HEK293T (cell line): ENCODE measurements at regions not wholly inside any gene's neighbourhood (a gene's known extent, or its start where the extent isn't known, plus 50 kb on each side); places are given as distances from the start of the nearest gene placed in this dataset.

Experiments used
- CTCF ChIA-PET: fragments of 350-600 bp; formaldehyde crosslinking; extraction: SDS; loops from one replicate; lab custom pipeline; 2021; ENCODE audit warnings: antibody characterized with exemption, inconsistent platforms; lab: Yijun Ruan, JAX
- POLR2A ChIA-PET: fragments of 350-600 bp; formaldehyde crosslinking; extraction: SDS; loops from one replicate; lab custom pipeline; 2020; ENCODE audit warnings: antibody characterized with exemption, inconsistent platforms; lab: Yijun Ruan, JAX
- DNase-seq: peaks from one replicate; pipeline ENCODE4 v3.0.0; 2012; ENCODE audit warnings: mixed read lengths; ENCODE audit errors: extremely low spot score
- ARNT ChIP-seq: fragments of 450-650 bp; IDR thresholded peaks from 2 replicates; pipeline ENCODE4 v1.6.1; 2017; ENCODE audit warnings: mild to moderate bottlenecking
- BHLHE40 ChIP-seq: fragments of 450-650 bp; IDR thresholded peaks from 2 replicates; pipeline ENCODE4 v1.6.1; 2016; ENCODE audit warnings: mild to moderate bottlenecking, moderate library complexity, borderline replicate concordance
- CTBP1 ChIP-seq: fragments of 450-650 bp; IDR thresholded peaks from 2 replicates; pipeline ENCODE4 v1.6.1; 2016; ENCODE audit warnings: borderline replicate concordance
- ELF4 ChIP-seq: fragments of 450-650 bp; IDR thresholded peaks from 2 replicates; pipeline ENCODE4 v1.6.1; 2017; ENCODE audit warnings: antibody characterized with exemption
- FOXA1 ChIP-seq: fragments of 450-650 bp; IDR thresholded peaks from 2 replicates; pipeline ENCODE4 v1.6.1; 2016; ENCODE audit warnings: mild to moderate bottlenecking
- FOXK2 ChIP-seq: fragments of 450-650 bp; IDR thresholded peaks from 2 replicates; pipeline ENCODE4 v1.6.1; 2016; ENCODE audit warnings: mild to moderate bottlenecking
- FOXM1 ChIP-seq: fragments of 450-650 bp; IDR thresholded peaks from 2 replicates; pipeline ENCODE4 v1.6.1; 2017; ENCODE audit warnings: mild to moderate bottlenecking, borderline replicate concordance
- HDGF ChIP-seq: fragments of 450-650 bp; IDR thresholded peaks from 2 replicates; pipeline ENCODE4 v1.6.1; 2017; ENCODE audit warnings: antibody characterized with exemption, borderline replicate concordance
- L3MBTL2 ChIP-seq: fragments of 450-650 bp; conservative IDR thresholded peaks from 2 replicates; pipeline ENCODE4 v1.6.1; 2016; ENCODE audit warnings: mild to moderate bottlenecking
- LEF1 ChIP-seq: fragments of 450-650 bp; IDR thresholded peaks from 2 replicates; pipeline ENCODE4 v1.6.1; 2017; ENCODE audit warnings: mild to moderate bottlenecking, borderline replicate concordance
- NFRKB ChIP-seq: fragments of 450-650 bp; IDR thresholded peaks from 2 replicates; pipeline ENCODE4 v1.6.1; 2016; ENCODE audit warnings: mild to moderate bottlenecking, moderate library complexity
- SP1 ChIP-seq: fragments of 450-650 bp; IDR thresholded peaks from 2 replicates; pipeline ENCODE4 v1.6.1; 2017
- SUZ12 ChIP-seq: fragments of 450-650 bp; IDR thresholded peaks from 2 replicates; pipeline ENCODE4 v1.6.1; 2016; ENCODE audit warnings: mild to moderate bottlenecking
- TARDBP ChIP-seq: fragments of 450-650 bp; IDR thresholded peaks from 2 replicates; pipeline ENCODE4 v1.6.1; 2016
- ZNF384 ChIP-seq: fragments of 450-650 bp; IDR thresholded peaks from 2 replicates; pipeline ENCODE4 v1.6.1; 2016
- TF ChIP-seq, protein P1 (sequence below): fragments of 450-650 bp; IDR thresholded peaks from 2 replicates; pipeline ENCODE4 v1.6.1; 2016

DNA sequence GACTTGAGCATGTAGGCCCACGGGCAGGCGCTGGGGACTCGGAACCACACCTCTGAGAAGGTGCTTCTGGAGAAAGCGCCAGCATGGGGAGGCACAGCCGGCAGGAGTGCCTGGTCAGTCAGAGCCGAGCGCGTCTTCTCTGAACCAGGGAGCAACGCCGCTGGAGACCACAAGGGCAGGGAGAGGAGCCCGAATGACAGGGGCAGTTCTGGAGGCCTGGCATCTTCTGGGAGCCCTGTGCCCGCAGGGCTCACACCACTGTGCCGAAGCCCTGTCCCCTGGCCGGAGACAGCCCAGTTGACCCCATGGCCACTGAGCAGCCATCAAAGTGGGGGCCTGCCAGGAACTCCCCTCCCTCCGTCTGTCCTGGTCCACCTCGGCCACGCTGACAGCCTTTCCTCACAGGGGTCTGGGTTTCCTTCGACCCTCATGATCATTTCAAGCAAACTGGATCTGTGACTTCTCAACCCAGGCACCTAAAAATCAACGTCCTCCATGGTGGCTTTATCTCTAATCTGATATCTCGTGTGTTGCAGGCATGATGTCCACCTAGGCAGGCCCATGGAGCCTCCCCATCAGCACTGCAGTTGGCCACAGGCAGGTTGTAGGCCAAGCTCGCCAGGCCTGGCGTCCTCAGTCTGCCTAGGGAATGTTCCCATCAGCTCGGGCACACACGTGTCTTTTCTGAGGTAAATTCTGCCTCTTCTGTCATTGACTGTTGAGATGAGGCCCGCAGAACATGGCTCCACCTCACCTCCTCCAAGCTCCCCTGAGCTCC is 299.3 kb upstream of the RTL1 start:
- DNase-seq, result no peak
- CTCF ChIA-PET, result no interaction called here
- TF ChIP-seq CTBP1, result no peak
- TF ChIP-seq FOXK2, result no peak
- TF ChIP-seq HDGF, result no peak
- no peak for TF ChIP-seq L3MBTL2
- no peak for TF ChIP-seq FOXA1
- TF ChIP-seq TARDBP, result no peak
- TF ChIP-seq, protein P1, sequence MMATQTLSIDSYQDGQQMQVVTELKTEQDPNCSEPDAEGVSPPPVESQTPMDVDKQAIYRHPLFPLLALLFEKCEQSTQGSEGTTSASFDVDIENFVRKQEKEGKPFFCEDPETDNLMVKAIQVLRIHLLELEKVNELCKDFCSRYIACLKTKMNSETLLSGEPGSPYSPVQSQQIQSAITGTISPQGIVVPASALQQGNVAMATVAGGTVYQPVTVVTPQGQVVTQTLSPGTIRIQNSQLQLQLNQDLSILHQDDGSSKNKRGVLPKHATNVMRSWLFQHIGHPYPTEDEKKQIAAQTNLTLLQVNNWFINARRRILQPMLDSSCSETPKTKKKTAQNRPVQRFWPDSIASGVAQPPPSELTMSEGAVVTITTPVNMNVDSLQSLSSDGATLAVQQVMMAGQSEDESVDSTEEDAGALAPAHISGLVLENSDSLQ, result no peak
- TF ChIP-seq SUZ12, result no peak
- TF ChIP-seq ARNT, result no peak
- no peak for TF ChIP-seq ELF4
- TF ChIP-seq FOXM1, result no peak
- TF ChIP-seq BHLHE40, result no peak
- TF ChIP-seq SP1, result no peak
- no peak for TF ChIP-seq ZNF384
- no peak for TF ChIP-seq NFRKB
- no peak for TF ChIP-seq LEF1
- POLR2A ChIA-PET, result no interaction called here

DNA sequence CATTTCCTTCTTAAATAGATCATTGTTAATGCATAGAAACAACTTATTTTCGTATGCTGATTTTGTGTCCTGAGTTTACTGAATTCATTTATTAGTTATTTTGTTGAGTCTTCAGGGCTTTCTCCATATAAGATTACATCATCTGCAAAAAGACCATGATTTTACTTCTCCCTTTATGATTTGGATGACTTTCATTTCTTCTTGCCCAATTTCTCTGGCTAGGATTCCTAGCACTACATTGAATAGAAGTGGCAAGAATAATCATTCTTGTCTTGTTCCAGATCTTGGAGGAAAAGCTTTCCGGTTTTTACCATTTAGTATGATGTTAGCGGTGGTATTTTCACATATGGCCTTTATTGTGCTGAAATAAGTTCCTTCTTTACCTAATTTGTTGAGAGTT is 303.0 kb upstream of the RTL1 start:
- ChIA-PET CTCF (no interaction called here), POLR2A (no interaction called here)
- TF ChIP-seq L3MBTL2 (no peak), FOXM1 (no peak), ELF4 (no peak), SUZ12 (no peak), FOXA1 (no peak), CTBP1 (no peak), ARNT (no peak), NFRKB (no peak), TARDBP (no peak), HDGF (no peak), BHLHE40 (no peak), SP1 (no peak), FOXK2 (no peak), LEF1 (no peak), ZNF384 (no peak)
- TF ChIP-seq, protein P1, result no peak
- no peak for DNase-seq

DNA sequence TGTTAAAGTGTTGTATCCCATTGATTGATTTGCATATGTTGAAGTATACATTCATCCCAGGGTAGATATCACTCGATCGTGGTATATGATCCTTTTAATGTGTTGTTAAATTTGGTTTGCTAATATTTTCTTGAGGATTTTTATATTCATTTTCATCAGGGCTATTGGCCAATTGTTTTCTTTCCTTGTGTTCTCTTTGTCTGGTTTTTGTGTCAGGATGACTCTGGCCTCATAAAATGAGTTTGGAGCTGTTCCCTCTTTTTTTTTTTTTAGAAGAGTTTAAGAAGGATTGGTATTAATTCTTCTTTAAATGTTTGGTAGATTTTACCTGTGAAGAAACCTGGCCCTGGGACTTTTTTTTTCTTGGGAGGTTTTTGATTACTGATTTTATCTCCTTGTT is 303.5 kb upstream of the RTL1 start:
- TF ChIP-seq CTBP1 (no peak), FOXA1 (no peak), ARNT (no peak), L3MBTL2 (no peak), HDGF (no peak), SP1 (no peak), BHLHE40 (no peak), ZNF384 (no peak), LEF1 (no peak), NFRKB (no peak), FOXM1 (no peak), SUZ12 (no peak), TARDBP (no peak)
- TF ChIP-seq, protein P1, result no peak
- ChIA-PET CTCF (no interaction called here), POLR2A (no interaction called here)
- no peak for DNase-seq

DNA sequence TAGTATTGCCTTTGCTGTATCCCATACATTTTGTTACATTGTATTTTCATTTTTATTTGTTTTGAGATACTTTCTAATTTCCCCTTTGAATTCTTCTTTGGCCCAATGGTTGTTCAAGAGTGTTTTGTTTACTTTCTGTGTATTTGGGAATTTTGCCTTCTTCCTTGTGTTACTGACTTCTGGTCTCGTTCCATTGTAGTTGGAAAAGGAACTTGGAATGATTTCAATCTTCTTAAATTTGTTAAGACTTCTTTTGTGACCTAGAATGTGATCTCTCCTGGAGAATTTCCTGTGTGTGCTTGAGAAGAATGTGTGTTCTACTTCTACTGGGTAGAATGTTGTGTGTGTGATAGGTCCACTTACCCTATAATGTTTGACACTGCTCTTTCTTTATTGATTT is 304.4 kb upstream of the RTL1 start:
- DNase-seq, result no peak
- no peak for TF ChIP-seq L3MBTL2
- TF ChIP-seq NFRKB, result no peak
- TF ChIP-seq SP1, result no peak
- no peak for TF ChIP-seq ZNF384
- no peak for TF ChIP-seq SUZ12
- POLR2A ChIA-PET, result no interaction called here
- CTCF ChIA-PET, result no interaction called here

DNA sequence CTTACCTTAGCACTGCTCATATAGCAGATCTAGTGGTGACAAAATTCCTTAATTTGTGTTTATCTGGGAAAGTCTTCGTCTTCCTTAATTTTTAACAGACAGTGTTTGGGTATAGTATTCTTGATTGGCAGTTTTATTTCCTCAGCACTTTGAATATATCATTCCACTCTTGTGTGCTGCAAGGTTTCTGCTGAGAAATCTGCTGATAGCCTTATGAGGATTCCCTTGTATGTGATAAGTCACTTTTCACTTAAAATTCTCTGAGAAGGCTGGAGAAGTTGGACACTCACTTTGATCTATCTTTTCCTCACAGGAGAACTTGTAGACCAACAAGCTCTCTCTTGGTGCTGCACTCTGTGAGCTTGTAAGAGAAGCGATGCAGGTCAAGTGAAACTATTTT is 306.1 kb upstream of the RTL1 start:
- POLR2A ChIA-PET, result no interaction called here
- TF ChIP-seq, protein P1, result peak; percentile 24; the same call in 1 of the 2 replicates
- no peak for TF ChIP-seq FOXM1
- DNase-seq, result no peak
- CTCF ChIA-PET, result no interaction called here

DNA sequence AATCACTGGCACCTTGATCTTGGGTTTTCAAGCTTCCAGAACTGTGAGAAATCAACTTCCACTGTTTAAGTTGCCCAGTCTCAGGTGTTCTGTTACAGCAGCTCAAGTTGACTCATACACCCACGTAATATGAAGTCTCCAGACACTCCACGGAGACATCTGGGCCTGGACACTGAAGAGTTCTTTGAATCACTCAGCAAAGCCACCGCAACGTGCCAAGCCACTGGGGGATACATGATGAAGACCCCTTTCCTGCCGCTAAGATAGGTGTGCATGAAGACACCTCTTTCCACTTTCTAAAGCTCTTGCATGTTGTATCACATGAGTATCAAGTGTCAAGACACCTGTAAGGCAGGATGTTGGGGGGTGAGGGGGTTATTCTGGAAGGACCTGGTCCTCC is 311.7 kb upstream of the RTL1 start:
- POLR2A ChIA-PET, result no interaction called here
- DNase-seq, result no peak
- CTCF ChIA-PET, result interaction anchor here (1.0 kb wide), 1 partner anchor 309 kb away, joined by 3 read pairs; no protein-coding TSS in a partner anchor
- no peak for TF ChIP-seq L3MBTL2
- TF ChIP-seq BHLHE40, result no peak
- no peak for TF ChIP-seq LEF1
- TF ChIP-seq ELF4, result no peak
- TF ChIP-seq SUZ12, result no peak
- TF ChIP-seq CTBP1, result no peak
- TF ChIP-seq FOXA1, result no peak
- no peak for TF ChIP-seq FOXK2
- no peak for TF ChIP-seq HDGF
- TF ChIP-seq ZNF384, result no peak
- no peak for TF ChIP-seq NFRKB
- TF ChIP-seq FOXM1, result no peak
- TF ChIP-seq, protein P1, result no peak
- no peak for TF ChIP-seq SP1
- TF ChIP-seq ARNT, result no peak
- TF ChIP-seq TARDBP, result no peak
